ENCODE measurements at regions not wholly inside any gene's neighbourhood (a gene's known extent, or its start where the extent isn't known, plus 50 kb on each side); places are given as distances from the start of the nearest gene placed in this dataset.

GRCh38 chr6:69580706-69581105 lies 216.1 kb downstream of the LMBRD1 start:
- CTCF ChIA-PET: no interaction called here

DNA sequence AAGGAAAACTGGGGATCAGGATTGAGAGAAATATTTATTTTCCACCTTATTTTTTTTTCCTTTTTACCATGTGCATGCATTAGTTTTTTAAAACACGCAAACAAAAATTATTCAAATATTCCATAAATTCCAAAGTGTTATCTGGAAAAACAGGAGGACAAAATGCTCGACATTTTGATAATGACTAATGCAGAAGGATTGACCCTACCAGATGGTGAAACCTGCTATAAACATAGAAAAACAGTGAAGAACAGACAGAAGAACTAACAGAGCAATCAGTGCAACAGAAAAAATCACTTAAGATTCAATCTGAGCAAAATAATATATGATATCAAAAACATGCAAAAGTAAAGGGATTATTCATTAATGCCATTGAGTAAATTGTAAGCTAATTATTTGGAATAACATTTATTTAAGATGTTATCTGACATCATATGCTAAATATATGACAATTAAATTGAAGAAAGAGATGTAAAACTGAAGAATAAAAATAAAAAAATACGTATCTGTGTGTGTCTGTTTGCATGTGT lies 218.4 kb downstream of the LMBRD1 start:
- Histone ChIP-seq H3K4me1 (ENCODE audit: control insufficient read depth in 1 of 2, insufficient read depth in 2 of 2, low read depth in 1 of 2, low read length in 1 of 2) (peaks cover 0 to 5% of the 10 kb centered on the region in 2 experiments; a peak in 1 of 4 replicates), H3K9me3 (no peaks in the 10 kb centered on the region), H3K9me2 (no peaks in the 10 kb centered on the region), H3K9ac (no peak overlapping the region), H3K4me2 (no peak overlapping the region), H3K27me3 (ENCODE audit: insufficient read depth) (no peaks in the 10 kb centered on the region), H3K36me3 (replicated peaks in 1 of 2; ENCODE audit: control insufficient read depth in 1 of 2, insufficient read depth in 2 of 2, low read length in 1 of 2) (no peaks in the 10 kb centered on the region), H3K4me3 (ENCODE audit: low read depth in 2 of 2, low read length in 1 of 2) (no peak overlapping the region), H3K27ac (ENCODE audit: low read depth in 2 of 2, low read length in 1 of 2) (no peak overlapping the region), H3K79me2 (ENCODE audit: insufficient read depth) (no peaks in the 10 kb centered on the region), H2AFZ (ENCODE audit: low read depth) (0 out of 2 replicates have a peak overlapping the region, but pooled peaks have one; percentile 14), H3F3A (replicated peaks; ENCODE audit: insufficient read depth) (no peaks in the 10 kb centered on the region), H4K20me1 (ENCODE audit: insufficient read depth) (no peaks in the 10 kb centered on the region)
- DNase-seq: no peak
- TF ChIP-seq RAD21 (IDR thresholded peaks at IDR 0.05; ENCODE audit: low read length) (no peak), TCF12 (IDR thresholded peaks at IDR 0.05) (peak; percentile 64)
- POLR2A ChIA-PET: no interaction called here
- WGBS (ENCODE audit: low lambda C conversion rate): 12% methylated on average over 3 of the region's 3 CpGs
- CTCF ChIA-PET: interaction anchor here (0.7 kb wide), 2 partner anchors 18 to 22 kb away, joined by 3 read pairs; no protein-coding TSS in a partner anchor

More at GRCh38 chr6:69580706-69581105, 216.1 kb downstream of the LMBRD1 start:
- POLR2A ChIA-PET: no interaction called here
- Histone ChIP-seq H4K20me1 (ENCODE audit: insufficient read depth) (no peaks in the 10 kb centered on the region), H3K36me3 (replicated peaks in 1 of 2; ENCODE audit: control insufficient read depth in 1 of 2, insufficient read depth in 2 of 2, low read length in 1 of 2) (no peaks in the 10 kb centered on the region), H3K27ac (ENCODE audit: low read depth in 2 of 2, low read length in 1 of 2) (no peak overlapping the region), H3K4me3 (ENCODE audit: low read depth in 2 of 2, low read length in 1 of 2) (no peak overlapping the region), H3K79me2 (ENCODE audit: insufficient read depth) (no peaks in the 10 kb centered on the region), H3K4me1 (ENCODE audit: control insufficient read depth in 1 of 2, insufficient read depth in 2 of 2, low read depth in 1 of 2, low read length in 1 of 2) (peaks cover 5 to 13% of the 10 kb centered on the region in 2 experiments; a peak in 2 of 4 replicates), H3K9me2 (no peaks in the 10 kb centered on the region), H3F3A (replicated peaks; ENCODE audit: insufficient read depth) (no peaks in the 10 kb centered on the region), H3K9me3 (no peaks in the 10 kb centered on the region), H2AFZ (ENCODE audit: low read depth) (no peak overlapping the region), H3K27me3 (ENCODE audit: insufficient read depth) (no peaks in the 10 kb centered on the region), H3K9ac (no peak overlapping the region), H3K4me2 (no peak overlapping the region)
- no peak for TF ChIP-seq TAF1 (IDR thresholded peaks at IDR 0.05; ENCODE audit: borderline replicate concordance, low read depth, low read length)
- TF ChIP-seq JUND (IDR thresholded peaks at IDR 0.05): no peak
- no peak for DNase-seq

DNA sequence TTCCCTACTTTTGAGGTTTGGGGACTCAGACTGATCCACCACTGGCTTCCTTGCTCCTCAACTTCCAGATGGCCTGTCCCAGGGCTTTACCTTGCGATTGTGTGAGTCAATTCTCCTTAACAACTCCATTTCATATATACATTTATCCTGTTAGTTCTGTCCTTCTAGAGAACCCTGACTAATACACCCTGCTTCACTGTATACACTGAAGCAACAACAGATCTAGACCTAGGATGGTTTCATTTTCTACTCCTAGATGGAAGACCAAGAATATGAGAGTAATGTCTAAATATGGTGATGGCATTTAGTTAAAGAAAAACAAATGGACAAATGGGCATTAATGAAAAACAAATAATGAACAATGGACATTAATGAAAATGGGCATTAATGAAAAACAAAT lies 225.6 kb downstream of the LMBRD1 start:
- no peaks in the 10 kb centered on the region for H4K20me1 ChIP-seq (ENCODE audit: insufficient read depth)

More for the DNA sequence above, 225.6 kb downstream of the LMBRD1 start:
- Histone ChIP-seq H3K79me2 (ENCODE audit: insufficient read depth) (no peaks in the 10 kb centered on the region), H3K4me2 (no peak overlapping the region), H3K27me3 (ENCODE audit: insufficient read depth) (no peaks in the 10 kb centered on the region), H2AFZ (ENCODE audit: low read depth) (no peak overlapping the region), H3K9me3 (no peaks in the 10 kb centered on the region), H3K9me2 (no peaks in the 10 kb centered on the region), H3K4me3 (ENCODE audit: low read depth in 2 of 2, low read length in 1 of 2) (no peak overlapping the region), H3K9ac (no peak overlapping the region), H3K36me3 (replicated peaks in 1 of 2; ENCODE audit: control insufficient read depth in 1 of 2, insufficient read depth in 2 of 2, low read length in 1 of 2) (no peaks in the 10 kb centered on the region), H3F3A (replicated peaks; ENCODE audit: insufficient read depth) (no peaks in the 10 kb centered on the region), H3K4me1 (ENCODE audit: control insufficient read depth in 1 of 2, insufficient read depth in 2 of 2, low read depth in 1 of 2, low read length in 1 of 2) (no peaks in the 10 kb centered on the region), H3K27ac (ENCODE audit: low read depth in 2 of 2, low read length in 1 of 2) (no peak overlapping the region)
- DNase-seq: no peak
- POLR2A ChIA-PET: no interaction called here
- TF ChIP-seq NFIC (IDR thresholded peaks at IDR 0.05; ENCODE audit: borderline replicate concordance): no peak
- no peak for TF ChIP-seq POLR2AphosphoS5 (IDR thresholded peaks at IDR 0.05; ENCODE audit: low read depth, low read length)
- no peak for TF ChIP-seq JUND (IDR thresholded peaks at IDR 0.05)
- no peak for TF ChIP-seq RXRA (IDR thresholded peaks at IDR 0.05; ENCODE audit: borderline replicate concordance, low read depth)
- no peak for TF ChIP-seq FOXJ3 (CRISPR knock-in tag; IDR thresholded peaks at IDR 0.05)
- no peak for TF ChIP-seq EP300 (IDR thresholded peaks at IDR 0.05; ENCODE audit: borderline replicate concordance in 1 of 2, low read depth in 1 of 2, low read length in 1 of 2)
- TF ChIP-seq, protein P1, sequence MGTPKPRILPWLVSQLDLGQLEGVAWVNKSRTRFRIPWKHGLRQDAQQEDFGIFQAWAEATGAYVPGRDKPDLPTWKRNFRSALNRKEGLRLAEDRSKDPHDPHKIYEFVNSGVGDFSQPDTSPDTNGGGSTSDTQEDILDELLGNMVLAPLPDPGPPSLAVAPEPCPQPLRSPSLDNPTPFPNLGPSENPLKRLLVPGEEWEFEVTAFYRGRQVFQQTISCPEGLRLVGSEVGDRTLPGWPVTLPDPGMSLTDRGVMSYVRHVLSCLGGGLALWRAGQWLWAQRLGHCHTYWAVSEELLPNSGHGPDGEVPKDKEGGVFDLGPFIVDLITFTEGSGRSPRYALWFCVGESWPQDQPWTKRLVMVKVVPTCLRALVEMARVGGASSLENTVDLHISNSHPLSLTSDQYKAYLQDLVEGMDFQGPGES (IDR thresholded peaks at IDR 0.05; ENCODE audit: low read depth, low read length): no peak
- no peak for TF ChIP-seq TCF12 (IDR thresholded peaks at IDR 0.05)
- TF ChIP-seq RCOR1 (IDR thresholded peaks at IDR 0.05; ENCODE audit: low read length): no peak
- WGBS (ENCODE audit: low lambda C conversion rate): 38% methylated on average over 1 of the region's 1 CpG
- CTCF ChIA-PET: no interaction called here
